ENCODE measurements at regions not wholly inside any gene's neighbourhood (a gene's known extent, or its start where the extent isn't known, plus 50 kb on each side); places are given as distances from the start of the nearest gene placed in this dataset.
A peak's percentile ranks its signal among the peaks of the same experiment; 100 is the strongest.

DNA sequence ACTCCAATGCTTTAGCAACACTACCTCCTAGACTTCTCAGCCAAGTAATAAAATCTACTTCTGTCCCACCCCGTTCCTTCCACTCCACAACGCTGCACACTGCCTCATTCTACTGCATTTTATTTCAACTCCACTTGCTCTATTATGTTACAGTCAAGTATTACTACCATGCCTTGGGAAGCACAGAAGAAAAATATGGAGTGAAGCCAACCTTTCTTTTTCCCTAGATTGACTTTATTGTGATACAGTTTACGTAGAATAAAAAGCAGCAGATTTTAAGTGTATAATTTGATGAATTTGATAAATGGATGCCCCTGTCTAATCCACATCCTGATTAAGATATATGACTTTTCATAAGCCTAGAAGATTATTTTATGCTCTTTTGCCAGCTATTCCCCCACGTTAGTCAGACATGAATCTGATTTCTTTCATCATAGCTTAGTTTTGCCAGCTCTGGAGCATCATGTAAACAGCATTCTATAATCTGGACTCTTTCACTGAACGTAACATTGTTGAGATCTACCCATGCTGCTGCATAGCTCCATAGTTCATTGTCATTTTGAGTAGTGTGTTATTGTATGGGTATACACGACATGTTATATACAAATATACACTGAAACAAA is 676.8 kb upstream of the RAB6C start:
- DNase-seq: no peak

DNA sequence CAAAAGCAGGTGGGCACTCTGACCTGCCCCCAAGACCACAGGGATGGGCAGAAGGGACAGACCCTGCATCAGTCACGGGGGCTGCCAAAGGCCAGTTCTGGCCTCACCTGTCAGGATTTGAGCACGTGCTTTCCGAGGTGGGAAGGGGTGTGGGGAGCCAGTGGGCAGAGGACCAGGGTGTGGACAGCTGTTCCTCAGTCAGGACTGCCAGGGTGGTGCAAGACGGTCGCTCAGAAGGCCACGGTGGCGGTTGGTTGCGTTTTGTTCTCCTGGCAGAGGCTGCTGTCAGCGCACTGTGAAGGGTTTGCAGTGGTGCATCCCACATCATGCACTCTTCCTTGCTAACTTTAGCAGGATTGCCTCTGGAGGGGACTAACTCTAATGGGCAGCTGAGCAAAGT is 665.3 kb upstream of the RAB6C start:
- no peak for DNase-seq

DNA sequence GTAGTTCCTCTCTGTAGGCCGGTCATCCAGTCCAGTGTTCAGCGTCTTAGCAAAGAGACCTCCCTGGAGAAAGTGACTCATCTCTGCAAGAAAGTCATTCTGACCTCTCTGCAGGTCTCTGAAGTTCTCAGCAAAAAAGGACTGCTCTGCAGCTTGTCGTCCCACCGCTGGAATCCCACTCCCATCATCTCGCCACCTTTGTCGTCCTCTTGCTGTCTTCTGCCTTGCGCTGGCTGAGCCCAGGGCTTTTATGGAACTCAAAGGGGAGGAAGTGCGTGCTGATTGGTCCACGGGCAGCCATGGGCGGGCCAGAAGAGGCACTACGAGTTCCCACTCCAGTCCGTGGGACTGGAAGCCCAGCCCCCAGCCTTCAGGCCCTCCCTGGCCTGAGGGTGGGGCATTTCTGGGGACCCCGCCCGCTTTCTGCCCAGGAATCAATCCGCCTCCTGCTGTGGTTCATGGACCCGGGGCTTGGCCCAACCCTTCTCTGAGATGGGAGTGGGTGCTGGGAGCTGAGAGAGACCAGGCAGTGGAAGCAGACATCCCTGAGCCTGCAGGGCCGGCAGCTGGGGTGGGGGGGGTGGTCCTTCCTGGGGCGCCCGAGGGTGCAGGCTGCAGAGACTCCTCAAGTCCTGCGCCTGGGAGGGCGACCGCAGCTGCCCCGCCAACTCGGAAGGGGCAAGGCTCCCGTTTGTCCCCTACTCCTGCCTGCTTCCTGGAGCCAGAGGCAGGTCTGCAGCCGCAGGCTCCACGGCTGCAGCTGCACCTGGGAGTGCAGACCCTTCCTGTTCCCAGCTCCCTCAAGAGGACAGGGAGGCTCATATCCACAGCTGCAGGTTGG is 660.7 kb upstream of the RAB6C start:
- peak; percentile 71 for DNase-seq

DNA sequence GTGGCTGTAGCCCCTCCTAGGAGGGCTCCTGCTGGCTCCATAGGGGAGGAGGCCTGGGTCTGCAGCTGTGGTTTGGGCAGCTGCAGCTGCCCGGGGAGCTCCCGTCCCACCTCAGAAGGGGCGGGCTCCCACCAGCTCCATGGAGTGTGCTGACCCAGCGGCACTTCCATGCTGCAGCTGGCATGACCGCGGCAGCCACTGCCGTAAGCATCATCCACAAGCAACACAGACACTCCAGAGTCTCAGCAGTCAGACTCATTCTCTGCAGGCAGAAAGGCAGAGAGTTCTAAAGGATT is 660.1 kb upstream of the RAB6C start:
- no peak for DNase-seq

DNA sequence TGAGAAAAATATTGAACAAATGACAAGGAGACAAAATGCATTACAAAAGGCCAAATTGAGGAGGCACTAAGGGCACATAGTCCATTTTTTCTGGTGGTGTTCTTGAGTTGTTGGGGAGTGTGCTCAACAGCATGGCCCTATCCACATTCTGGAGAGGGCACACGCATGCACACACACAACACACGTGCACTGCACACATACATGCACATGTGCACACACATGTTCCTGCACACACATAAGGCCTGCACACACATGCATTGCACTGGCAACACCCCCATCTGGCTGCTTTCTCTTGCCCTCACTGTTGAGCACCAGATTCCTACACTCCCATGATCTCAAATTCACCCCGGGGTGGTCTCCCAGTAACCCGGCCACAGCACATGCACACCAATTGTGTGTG is 659.2 kb upstream of the RAB6C start:
- DNase-seq: no peak

DNA sequence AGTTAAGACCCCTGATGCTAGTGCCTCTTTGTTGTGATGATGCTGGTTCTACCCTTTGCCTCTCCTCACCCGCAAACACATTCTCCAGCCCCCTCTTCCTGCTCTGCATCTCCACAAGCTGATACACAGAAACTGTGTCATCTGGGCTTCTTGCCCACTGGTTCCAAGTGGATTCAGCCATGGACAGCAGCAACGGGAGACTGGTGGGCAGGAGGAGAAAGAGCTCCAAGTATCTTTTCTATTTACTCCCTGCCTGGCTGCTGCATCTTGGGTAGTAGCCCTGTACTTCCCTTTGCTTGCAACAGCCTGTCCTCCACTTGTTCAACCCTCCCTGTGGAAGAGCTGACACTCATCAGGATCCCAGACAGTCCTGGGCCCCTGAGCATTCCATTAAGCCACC is 655.1 kb upstream of the RAB6C start:
- no peak for DNase-seq

DNA sequence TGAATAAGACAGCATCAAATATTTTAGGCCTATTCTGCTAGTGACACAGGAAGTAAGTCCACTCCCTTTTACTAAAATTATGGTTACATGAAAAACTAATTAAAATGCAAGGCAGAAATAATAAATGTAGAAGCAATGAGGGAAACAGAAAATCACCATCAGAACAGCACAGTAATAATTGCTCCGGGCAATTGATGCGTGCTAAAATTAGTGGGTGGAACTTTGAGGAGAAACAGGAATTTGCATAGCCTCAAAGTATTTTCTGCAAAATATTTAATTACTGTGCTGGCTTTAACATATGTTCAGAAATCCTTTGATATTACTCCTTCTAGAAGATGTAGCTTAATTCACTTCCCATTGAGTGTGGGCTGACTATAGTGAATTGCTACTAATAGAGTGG is 654.3 kb upstream of the RAB6C start:
- no peak for DNase-seq

DNA sequence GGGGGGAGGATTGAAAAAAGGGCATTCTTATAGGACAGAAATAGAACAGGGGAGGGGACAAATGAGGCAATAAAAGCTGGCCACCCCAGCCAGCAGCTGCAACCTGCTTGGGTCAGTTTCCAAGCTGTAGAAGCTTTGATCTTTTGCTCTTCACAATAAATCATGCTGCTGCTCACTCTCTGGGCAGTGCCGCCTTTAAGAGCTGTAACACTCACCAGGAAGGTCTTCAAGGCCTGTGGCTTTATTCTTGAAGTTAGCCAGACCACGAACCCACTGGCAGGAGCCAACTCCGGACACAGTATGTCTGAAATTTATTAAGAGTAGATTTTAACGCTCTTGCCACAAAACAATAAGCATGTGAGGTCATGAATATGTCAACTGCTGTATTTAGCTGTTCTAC is 649.9 kb upstream of the RAB6C start:
- DNase-seq: no peak

DNA sequence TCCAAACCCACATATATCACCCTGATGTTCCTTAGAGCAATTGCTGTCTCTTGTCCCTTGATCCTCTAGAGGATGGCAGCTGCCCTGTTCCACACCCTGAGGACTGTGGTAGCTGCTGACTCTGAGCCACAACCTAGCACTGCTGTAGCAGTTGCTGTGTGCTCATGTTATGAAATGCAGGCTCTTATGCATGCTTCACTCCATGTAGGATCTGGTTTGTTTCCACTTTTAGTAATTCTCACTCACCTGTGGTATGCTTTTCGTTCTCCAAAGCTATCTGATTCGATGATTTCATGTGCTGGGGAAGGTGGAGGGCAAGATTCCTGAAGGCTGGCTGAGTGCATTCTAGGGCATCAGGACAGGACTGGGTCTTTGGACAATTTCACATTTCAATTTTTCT is 649.0 kb upstream of the RAB6C start:
- no peak for DNase-seq

DNA sequence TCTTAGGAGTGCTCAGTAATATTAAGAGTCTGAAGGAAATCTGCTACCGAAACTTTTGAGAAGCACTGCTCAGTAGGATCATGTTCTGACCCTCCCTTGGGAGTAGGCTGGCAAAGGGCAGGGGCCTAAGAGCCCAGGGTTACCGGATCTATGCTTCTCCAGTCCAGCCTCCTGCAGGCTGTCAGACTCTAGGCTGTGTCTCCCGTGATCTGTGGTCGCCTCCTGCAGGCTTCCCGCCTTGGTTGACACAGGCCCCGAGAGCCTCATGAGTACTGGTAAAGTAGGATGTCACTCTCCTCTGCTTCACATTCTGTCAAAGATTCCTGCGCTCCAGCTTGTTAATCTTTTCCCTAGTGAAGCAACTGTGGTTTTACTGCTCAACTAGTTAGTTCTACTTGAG is 647.8 kb upstream of the RAB6C start:
- DNase-seq: no peak

DNA sequence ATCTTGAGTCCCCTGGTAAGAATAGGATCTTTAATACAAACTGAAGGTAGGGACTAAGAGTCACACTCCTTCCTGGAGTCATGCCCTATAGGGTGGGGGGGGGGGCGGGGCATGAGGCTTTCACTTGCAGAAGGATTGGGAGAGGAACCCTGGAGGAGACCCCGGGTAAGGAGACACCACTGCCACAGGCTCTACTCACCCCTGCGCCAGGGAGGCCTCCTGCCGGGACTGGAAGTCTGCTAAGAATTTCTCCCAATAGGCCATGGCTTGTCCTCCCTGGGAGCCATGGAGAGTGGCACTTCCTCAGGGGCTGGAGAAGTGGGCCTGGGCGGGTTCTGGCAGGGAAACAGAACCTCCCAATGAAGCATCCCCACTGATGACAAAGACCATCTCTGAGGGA is 645.3 kb upstream of the RAB6C start:
- no peak for DNase-seq

DNA sequence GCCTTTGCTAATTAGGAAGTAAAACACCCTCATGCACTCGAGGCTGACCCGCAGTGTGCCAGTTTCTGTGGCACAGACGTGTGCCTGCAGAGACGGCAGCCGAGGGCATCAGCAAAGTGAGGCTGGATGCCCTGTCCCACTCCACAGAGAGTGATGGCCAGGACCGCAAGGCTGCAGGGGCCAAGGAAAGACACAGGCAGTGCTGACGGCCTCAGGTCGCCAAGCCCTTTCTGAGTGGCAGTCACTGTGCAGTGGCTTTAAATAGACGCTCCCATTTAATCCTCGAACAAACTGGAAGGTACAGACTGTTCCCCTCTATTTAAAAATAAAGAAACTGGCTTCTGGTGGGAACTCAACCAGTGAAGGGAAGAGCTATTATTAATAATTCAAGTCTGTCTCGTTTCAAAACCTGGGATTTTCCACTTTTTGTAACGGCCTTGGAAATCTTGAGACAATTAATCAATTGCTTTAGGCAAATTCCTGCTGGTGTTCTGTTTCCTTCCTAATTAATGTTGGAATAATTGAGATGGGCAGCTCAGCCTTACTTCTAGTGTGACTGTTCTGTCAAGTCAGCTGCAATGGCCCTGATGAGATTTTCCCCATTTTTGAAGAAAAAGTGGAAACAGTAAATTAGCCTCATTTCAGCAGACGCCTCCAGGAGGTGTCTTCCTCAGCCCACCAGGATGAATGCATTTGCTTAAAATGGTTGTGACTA is 644.6 kb upstream of the RAB6C start:
- DNase-seq: no peak

DNA sequence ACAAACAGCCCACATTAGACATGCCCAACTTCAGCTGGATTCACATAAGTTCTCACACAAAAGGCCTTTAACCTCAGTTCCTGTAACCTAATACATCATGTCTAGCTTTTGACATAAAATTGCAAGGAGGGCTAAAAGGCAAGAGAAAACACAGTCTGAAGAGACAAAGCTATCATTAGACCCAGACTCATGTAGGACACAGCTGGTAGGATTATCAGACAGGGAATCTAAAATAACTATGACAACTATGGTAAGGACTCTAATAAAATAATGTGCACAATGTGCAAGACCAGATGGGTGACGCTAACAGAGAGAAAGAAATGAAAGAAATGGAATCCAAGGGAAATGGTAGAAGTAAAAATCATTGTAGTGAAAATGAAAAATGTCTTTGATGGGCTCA is 643.2 kb upstream of the RAB6C start:
- no peak for DNase-seq

DNA sequence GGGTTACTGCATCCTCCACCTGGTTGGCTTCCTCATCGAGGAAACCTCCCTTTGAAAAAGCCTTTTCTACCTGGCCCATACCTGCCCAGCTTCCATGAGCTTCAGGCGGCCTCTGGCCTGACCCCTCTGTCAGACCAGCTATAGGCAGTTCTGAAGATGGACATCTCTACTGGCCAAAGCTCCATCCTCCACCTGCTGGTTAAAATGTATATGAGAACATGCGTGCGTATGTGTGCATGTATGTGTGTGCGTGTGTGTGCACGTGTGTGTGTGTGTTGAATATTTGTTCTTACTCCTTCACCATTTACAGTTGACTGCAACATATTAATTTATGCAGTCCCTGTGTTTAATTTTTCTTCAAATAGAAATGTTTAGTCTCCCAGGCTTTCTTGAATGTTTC is 642.4 kb upstream of the RAB6C start:
- no peak for DNase-seq

DNA sequence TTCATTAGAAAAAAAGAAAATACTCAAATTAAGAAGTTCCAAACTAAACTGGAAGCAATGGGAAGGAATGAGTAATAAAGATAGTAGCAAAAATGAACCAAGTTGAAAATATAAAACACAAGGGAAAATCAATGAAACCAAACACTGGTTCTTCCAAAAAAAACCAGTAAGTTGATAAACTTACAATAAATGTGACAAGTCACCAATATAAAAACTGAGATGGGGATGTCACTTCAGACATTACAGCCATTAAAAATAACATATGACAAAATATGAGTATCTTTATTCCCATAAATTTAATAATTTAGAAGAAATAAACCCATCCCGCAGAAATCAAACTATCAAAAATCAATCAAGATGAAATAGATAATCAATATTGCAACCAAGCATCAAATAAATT is 633.9 kb upstream of the RAB6C start:
- no peak for DNase-seq

DNA sequence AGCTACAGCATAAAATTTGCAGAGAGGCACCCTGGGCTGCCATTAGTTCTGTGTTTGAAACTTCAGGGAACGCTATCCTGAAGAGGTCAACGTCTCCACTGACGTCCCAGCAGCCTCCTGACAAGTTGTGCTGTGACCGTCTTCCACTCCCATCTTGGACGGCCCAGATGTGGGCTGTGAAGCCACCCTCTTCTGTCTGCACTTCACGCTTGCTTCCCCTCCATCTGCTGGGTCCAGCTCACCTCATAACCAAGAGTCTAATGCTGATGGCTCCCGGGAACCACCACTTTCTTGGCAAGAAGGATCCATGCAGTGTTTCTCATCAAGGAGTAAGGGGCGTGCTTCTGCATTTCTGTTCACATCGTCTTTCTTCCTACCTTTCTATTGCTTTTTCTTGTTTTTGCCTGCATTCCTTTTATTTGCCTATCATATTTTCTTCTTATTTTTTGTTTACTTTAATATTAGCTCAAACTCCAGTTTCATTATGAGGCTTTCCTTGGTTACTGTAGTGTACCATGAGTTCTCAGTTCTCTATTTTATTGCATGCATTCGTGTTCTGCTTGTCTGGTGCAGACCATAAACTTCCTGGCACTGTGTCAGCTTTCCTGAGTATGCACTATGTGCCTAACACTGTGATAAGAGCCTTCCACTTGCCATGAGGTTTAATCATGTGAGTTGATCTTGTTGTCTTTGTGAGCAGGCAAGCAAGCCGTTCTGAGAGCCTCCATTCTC is 631.8 kb upstream of the RAB6C start:
- DNase-seq: no peak

DNA sequence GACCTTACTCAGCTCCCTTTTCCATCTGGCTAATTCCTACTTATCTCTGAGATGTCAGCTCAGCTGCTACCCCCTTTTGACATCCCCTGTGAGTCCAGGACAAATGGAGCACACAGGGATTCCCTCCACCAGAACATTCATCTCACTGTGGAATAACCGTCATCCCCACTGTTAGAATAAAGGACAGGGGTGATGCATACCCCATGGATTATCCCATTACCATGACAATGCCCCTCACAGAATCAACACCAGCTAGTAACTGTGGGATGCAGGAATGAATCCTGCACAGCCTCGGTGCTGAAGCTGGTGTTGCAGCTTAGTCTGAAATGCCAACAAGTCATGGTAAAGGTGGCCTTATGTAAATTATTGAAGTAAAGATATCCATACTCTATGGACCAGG is 624.8 kb upstream of the RAB6C start:
- no peak for DNase-seq

DNA sequence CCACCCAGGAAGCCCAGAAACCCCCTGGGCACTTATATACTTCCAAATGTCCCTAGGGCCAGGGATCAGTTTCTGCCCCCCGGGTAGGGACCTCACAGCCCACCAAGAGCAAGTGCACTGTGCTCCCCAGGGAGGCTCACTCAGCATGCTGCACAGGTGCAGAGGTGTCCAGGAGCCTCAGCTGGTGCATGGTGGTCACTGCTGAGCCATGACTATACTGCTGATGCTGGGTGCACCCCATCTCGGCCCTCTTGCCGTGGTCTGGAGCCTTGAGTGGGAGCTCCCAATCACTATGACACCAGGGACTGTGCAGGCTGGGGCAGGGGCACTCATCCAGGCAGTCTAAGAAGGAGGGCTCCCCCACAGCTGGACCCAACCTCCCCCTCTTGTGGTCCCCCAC is 617.8 kb upstream of the RAB6C start:
- no peak for DNase-seq

DNA sequence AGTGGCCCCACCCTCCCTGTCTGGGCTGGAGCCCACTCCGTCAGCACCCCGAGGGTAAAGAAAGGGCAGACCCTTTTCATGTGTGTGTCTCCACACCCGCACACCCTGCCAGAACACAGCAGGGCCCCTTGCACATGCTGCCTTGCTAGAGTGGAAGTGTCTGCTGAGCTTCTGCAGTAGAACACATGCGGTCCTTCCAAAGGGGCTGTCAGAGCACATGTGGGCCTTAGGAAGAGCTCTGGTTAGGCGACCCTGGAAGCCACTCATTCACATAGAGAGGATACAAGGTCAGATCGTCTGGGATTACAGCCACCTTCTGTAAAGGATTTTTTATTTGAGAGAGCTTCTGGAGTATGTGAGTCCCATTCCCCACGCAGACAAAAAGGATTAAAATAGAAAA is 613.2 kb upstream of the RAB6C start:
- DNase-seq: no peak

DNA sequence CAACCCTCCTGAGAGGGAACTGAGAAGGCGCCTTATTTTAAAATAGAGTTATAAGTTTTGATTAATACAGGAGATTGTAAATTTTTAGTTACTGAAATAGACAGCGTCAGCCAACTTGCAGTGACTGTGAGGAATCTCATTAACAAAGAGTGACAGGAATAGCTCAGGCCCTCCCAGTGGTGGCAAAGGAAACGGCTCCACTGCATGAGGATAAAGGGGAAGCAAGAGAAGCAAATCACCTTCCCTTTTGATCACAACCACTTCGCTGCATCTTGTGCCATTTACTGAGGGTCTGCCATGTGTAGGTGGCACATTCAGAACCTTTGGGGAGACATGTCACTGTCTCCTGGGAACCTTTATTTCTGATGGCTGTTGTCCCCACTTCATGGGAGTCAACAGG is 612.4 kb upstream of the RAB6C start:
- DNase-seq: no peak

DNA sequence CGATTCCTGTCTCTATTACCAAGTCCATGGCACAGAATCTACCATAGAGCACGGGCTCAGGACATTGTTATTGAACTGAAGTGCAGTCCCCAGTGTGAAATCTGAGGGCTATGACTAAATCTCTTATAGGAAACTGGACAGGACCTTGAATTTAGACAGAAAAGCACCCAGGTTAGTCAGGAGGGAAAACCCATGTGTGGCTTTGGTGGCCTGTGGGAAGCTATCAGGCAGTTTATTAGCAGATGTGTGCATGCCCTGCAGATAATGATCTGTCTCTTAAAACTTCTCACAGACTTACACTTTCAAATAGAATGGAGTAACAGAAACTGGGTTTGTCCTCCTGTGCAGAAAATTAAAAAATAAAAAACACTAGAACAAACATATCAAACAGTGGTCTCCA is 610.0 kb upstream of the RAB6C start:
- DNase-seq: no peak

DNA sequence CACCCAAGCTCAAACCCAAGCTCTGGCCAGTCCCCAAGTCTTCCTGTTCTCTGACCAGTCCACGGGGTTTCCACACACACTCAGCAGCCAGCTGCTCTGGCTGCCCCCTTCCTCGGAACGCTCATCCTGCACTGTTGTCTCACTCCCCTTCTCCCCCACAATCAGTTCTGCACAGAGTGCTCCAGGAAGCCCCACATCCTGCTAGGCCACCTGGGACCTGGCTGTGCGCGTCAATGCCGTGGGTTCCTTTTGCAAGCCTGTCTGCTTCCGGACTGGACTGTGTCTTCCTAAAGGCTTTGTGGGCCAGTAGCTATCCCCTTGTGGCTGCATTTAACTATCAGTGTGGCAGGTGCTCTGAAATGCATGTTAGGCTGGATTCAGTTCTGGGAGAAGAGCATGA is 605.0 kb upstream of the RAB6C start:
- no peak for DNase-seq

DNA sequence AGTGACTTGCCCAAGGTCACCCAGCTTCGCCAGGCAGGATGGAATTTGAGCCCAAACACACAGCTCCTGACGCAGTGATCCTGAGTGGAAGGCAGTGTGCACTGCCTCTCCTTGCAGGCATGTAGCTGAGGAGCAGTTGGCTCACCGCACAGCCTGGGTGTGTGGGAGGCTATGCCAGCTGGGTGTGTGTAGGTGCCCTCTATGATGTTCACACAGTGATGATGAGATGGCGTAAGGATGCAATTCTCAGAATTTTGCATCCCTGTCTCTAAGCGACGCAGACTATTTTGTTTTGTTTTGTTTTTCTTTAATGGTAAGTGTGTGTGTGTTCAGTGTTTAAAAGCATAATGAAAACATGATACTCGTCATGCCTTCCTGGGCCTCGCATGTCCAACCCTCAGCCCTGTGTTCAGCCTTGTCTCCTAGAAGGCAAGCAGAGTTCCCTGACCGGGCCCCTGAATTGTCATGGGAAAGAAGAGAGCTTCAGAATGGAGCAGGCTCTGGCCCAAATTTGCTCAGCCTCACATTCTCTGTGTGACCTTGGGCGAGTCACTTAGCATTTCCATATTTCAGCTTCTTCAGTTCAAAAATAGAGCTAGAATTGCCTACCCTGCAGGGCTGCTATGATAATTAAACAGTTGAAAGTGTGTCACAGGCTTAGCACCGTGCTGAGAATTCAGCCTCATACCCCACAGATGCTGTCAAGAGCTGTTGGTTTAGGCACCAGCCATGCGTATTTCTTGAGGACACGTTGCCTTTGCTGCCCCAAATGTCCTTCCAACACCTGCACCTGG is 603.6 kb upstream of the RAB6C start:
- DNase-seq: no peak
